DND-41 (cell line): ENCODE measurements at regions not wholly inside any gene's neighbourhood (a gene's known extent, or its start where the extent isn't known, plus 50 kb on each side); places are given as distances from the start of the nearest gene placed in this dataset.

Experiments
- ATAC-seq: fragments of 200-7000 bp; cut with Tn5 transposase; 3 replicates; pipeline ENCODE4 v1.9.1; 2021; ENCODE audit warnings: low read depth; ENCODE audit not compliant: insufficient read depth
- DNase-seq: peaks from one replicate; pipeline ENCODE4 v3.0.0-alpha.2; 2020
- H2AFZ ChIP-seq: 2 replicates; pipeline ENCODE4 v1.6.0; 2012; ENCODE audit warnings: low read depth, low read length
- H3K27ac ChIP-seq: 2 replicates; pipeline ENCODE4 v1.5.1; 2012; ENCODE audit warnings: low read length, inconsistent platforms
- H3K27me3 ChIP-seq: fragments of 200-600 bp; sonication (generic); 2 replicates; pipeline ENCODE4 v1.6.0; 2012; ENCODE audit warnings: low read length, mild to moderate bottlenecking, inconsistent platforms; ENCODE audit not compliant: insufficient read depth, poor library complexity
- H3K36me3 ChIP-seq: 2 replicates; pipeline ENCODE4 v1.5.1; 2012; ENCODE audit warnings: low read length, inconsistent platforms; ENCODE audit not compliant: insufficient read depth
- H3K4me1 ChIP-seq: 2 replicates; pipeline ENCODE4 v1.5.1; 2012; ENCODE audit warnings: mild to moderate bottlenecking, low read length; ENCODE audit not compliant: insufficient read depth
- H3K4me2 ChIP-seq: 2 replicates; pipeline ENCODE4 v1.6.0; 2012; ENCODE audit warnings: mild to moderate bottlenecking, moderate library complexity, low read length, inconsistent platforms; ENCODE audit not compliant: insufficient read depth
- H3K4me3 ChIP-seq, 2 experiments: fragments of 200-600 bp in 1 of 2; shearing (Covaris generic) in 1 of 2; 2 replicates each; pipeline ENCODE4 v1.5.1; 2012 to 2016; ENCODE audit warnings: inconsistent platforms in 2 of 2, low read length in 2 of 2, mild to moderate bottlenecking in 2 of 2, low read depth in 1 of 2, moderate library complexity in 1 of 2
- H3K79me2 ChIP-seq: 2 replicates; pipeline ENCODE4 v1.6.0; 2012; ENCODE audit warnings: low read length, inconsistent platforms; ENCODE audit not compliant: insufficient read depth
- H3K9ac ChIP-seq: 2 replicates; pipeline ENCODE4 v1.6.0; 2012; ENCODE audit warnings: low read depth, mild to moderate bottlenecking, inconsistent platforms, low read length, moderate library complexity
- H3K9me3 ChIP-seq: 2 replicates; pipeline ENCODE4 v1.5.1; 2012; ENCODE audit warnings: low read length, moderate library complexity, mild to moderate bottlenecking, inconsistent platforms; ENCODE audit not compliant: insufficient read depth, severe bottlenecking
- H4K20me1 ChIP-seq: 2 replicates; pipeline ENCODE4 v1.6.0; 2012; ENCODE audit warnings: low read length; ENCODE audit not compliant: insufficient read depth
- CTCF ChIP-seq: IDR thresholded peaks from 2 replicates; pipeline ENCODE4 v1.5.1; 2012; ENCODE audit warnings: borderline replicate concordance, low read length, moderate library complexity, mild to moderate bottlenecking; ENCODE audit not compliant: poor library complexity, severe bottlenecking; ENCODE audit errors: extremely low read depth
- EZH2 ChIP-seq: IDR thresholded peaks from 3 replicates; pipeline ENCODE4 v1.6.1; 2012; ENCODE audit warnings: borderline replicate concordance, low read depth, mild to moderate bottlenecking, moderate library complexity, low read length, inconsistent platforms; ENCODE audit not compliant: severe bottlenecking

GRCh38 chr13:74017301-74018061 is 116.7 kb downstream of the KLF12 start:
- H4K20me1 ChIP-seq: peaks cover 11% of the 10 kb centered on the region; the same call in 1 of the 2 replicates
- H3K36me3 ChIP-seq: peaks cover 16% of the 10 kb centered on the region
- peak; percentile 15 for DNase-seq
- H3K4me3 ChIP-seq: no peak overlapping the region
- H3K9me3 ChIP-seq: no peaks in the 10 kb centered on the region
- H3K27ac ChIP-seq: peak overlapping the region; percentile 25; the same call in 1 of the 2 replicates
- TF ChIP-seq EZH2: no peak
- no peak for TF ChIP-seq CTCF
- peak; percentile 71 for ATAC-seq
- H2AFZ ChIP-seq: no peak overlapping the region
- no peaks in the 10 kb centered on the region for H3K27me3 ChIP-seq
- H3K4me1 ChIP-seq: peaks cover 21% of the 10 kb centered on the region
- H3K79me2 ChIP-seq: peaks cover 98% of the 10 kb centered on the region
- no peak overlapping the region for H3K9ac ChIP-seq
- no peak overlapping the region for H3K4me2 ChIP-seq

DNA sequence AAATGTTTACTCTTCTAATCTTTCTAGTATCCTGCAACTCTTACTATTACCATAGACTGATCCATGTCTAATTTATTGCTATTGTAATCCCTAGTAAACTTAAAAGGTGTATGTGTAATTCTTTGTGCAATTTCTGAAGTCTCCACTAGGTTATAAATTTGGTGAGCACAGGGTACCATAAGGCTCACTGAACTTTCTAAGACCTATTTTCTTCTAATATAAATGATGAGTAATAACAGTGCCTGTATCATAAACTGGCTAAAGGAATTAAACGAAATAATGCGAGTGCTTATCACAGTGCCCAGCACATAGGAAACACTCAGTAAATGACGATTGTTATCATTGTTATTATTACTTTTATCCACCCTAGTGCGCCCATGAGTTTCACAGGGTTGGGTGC is 119.1 kb downstream of the KLF12 start:
- Histone ChIP-seq H3K79me2 (peaks cover 99% of the 10 kb centered on the region), H3K27ac (no peak overlapping the region), H3K36me3 (peaks cover 3% of the 10 kb centered on the region; the same call in 1 of the 2 replicates), H3K27me3 (no peaks in the 10 kb centered on the region), H3K9me3 (no peaks in the 10 kb centered on the region), H3K4me2 (no peak overlapping the region), H3K4me1 (peaks cover 23% of the 10 kb centered on the region), H3K4me3 (no peak overlapping the region), H2AFZ (no peak overlapping the region), H3K9ac (no peak overlapping the region), H4K20me1 (peaks cover 9% of the 10 kb centered on the region; the same call in 1 of the 2 replicates)
- DNase-seq: no peak
- ATAC-seq: peak; percentile 55; the same call in 2 of the 3 replicates
- peak; percentile 46 for TF ChIP-seq CTCF
- TF ChIP-seq EZH2: no peak

GRCh38 chr13:74009100-74009668 is 125.0 kb downstream of the KLF12 start:
- peaks cover 95% of the 10 kb centered on the region for H3K79me2 ChIP-seq
- no peak overlapping the region for H3K9ac ChIP-seq
- H2AFZ ChIP-seq: no peak overlapping the region
- H3K4me3 ChIP-seq: no peak overlapping the region
- no peak for ATAC-seq
- no peak overlapping the region; the same call in 1 of the 2 replicates for H3K27ac ChIP-seq
- H3K9me3 ChIP-seq: no peaks in the 10 kb centered on the region
- DNase-seq: no peak
- no peak overlapping the region for H3K4me2 ChIP-seq
- peaks cover 8% of the 10 kb centered on the region; the same call in 1 of the 2 replicates for H4K20me1 ChIP-seq
- H3K4me1 ChIP-seq: peaks cover 14% of the 10 kb centered on the region; the same call in 1 of the 2 replicates
- no peak for TF ChIP-seq CTCF
- TF ChIP-seq EZH2: no peak
- no peaks in the 10 kb centered on the region for H3K27me3 ChIP-seq
- peaks cover 6% of the 10 kb centered on the region; the same call in 1 of the 2 replicates for H3K36me3 ChIP-seq
